Omental fat pad (tissue), 3 donors: ENCODE measurements at regions not wholly inside any gene's neighbourhood (a gene's known extent, or its start where the extent isn't known, plus 50 kb on each side); places are given as distances from the start of the nearest gene placed in this dataset.

Source experiments
- ATAC-seq: fragments of 150-250 bp; one replicate; pipeline ENCODE4 v1.9.1; 2016; ENCODE audit warnings: mild to moderate bottlenecking, moderate library complexity; ENCODE audit not compliant: low FRiP score
- DNase-seq: peaks from one replicate; pipeline ENCODE4 v3.0.0-alpha.2; 2019; ENCODE audit warnings: low spot score
- TF ChIP-seq, protein P1 (sequence below), 3 donors: fragments of 450-650 bp; IDR thresholded peaks; one replicate each; pipeline ENCODE4 v1.5.1; 2016 to 2017; ENCODE audit warnings: antibody characterized with exemption in 3 of 3, mild to moderate bottlenecking in 3 of 3, moderate library complexity in 2 of 3

DNA sequence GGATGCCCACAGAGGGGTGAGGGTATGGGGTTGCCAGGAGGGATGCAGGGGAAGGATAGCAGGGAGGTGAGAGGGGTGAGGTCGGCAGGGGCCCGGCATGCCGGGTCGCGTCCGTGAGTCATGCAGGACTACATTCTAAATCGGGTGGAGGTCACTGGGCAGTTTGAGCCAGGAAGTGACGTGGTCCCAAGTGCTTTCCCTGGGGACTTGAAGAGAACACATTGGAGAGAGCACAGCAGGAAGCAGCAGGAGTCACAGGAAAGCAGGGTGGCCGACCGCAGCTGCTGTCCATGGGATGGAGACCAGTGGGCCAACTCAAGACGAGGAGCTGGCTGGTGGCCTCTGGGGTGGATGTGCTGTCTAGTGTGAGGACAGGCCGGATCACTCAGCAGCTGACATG, 92.0 kb upstream of the WASF3 start:
- ATAC-seq (no peak), DNase-seq (no peak)
- TF ChIP-seq, protein P1, sequence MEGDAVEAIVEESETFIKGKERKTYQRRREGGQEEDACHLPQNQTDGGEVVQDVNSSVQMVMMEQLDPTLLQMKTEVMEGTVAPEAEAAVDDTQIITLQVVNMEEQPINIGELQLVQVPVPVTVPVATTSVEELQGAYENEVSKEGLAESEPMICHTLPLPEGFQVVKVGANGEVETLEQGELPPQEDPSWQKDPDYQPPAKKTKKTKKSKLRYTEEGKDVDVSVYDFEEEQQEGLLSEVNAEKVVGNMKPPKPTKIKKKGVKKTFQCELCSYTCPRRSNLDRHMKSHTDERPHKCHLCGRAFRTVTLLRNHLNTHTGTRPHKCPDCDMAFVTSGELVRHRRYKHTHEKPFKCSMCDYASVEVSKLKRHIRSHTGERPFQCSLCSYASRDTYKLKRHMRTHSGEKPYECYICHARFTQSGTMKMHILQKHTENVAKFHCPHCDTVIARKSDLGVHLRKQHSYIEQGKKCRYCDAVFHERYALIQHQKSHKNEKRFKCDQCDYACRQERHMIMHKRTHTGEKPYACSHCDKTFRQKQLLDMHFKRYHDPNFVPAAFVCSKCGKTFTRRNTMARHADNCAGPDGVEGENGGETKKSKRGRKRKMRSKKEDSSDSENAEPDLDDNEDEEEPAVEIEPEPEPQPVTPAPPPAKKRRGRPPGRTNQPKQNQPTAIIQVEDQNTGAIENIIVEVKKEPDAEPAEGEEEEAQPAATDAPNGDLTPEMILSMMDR (IDR thresholded peaks at IDR 0.05), result no peak

DNA sequence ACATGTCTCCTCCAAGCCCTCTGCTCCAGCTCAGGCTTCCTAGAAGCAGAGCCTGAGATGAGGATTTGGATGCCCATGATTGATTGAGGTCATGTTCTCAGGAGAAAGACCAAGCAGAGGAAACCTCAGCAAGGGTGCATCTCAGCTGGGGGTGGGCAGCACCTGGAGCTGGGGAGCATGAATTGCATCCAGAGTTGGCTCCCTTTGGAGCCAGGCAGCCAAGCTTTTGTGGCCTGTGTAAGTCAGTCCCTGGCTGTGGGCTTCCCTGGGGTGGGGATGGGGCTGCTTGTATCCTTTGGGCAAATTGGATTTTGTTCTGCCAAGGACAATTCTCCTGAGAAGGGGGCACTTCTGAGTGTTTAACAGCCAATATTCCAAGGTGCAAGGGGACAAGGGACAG, 91.5 kb upstream of the WASF3 start:
- DNase-seq, result no peak

DNA sequence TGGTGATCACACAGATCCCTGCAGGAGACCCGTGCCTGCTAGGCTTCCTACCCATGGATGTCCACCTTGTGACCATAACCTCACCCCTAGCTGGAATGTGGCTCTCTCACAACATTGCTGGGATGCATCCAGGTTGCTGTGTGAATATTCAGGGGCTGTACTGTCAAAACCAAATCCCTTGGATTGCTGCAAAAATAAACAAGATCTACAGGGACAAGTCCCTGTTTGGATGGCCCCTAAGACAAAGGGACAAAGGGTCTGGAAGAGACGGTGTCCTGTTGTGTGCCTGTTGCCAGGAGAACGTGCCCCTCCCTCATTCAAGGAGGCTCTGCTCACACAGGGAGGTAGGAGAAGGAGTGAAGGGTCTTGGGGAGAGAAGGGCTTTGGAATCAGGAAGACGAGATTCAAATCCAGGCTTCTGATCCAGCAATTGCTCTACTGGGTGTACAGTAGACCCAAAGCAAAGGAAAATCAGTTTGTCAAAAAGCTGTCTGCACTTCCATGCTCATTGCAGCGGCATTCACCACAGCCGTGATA, 89.2 kb upstream of the WASF3 start:
- TF ChIP-seq, protein P1 (IDR thresholded peaks at IDR 0.05), result no peak
- ATAC-seq (no peak), DNase-seq (no peak)

More for the DNA sequence above, 91.5 kb upstream of the WASF3 start:
- ATAC-seq, result no peak
- TF ChIP-seq, protein P1 (IDR thresholded peaks at IDR 0.05), result no peak

DNA sequence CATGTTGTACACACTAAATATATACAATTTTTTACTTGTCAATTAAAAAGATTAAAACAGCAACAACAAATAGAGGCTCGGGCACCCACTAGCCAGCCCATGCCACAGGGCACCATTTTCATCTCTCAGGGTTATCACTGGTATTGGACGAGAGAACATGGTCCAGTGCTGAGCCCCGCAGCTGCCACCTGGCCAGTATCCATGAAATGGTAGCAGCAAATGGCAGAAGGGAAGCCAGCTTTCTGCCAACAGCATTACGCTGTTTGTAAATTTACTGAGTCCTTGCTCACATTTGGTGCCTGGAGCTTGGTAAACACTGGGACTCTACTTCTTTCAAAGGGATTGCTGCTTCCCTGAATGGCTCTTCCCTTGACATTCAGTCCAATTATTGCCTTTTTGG, 87.9 kb upstream of the WASF3 start:
- TF ChIP-seq, protein P1 (IDR thresholded peaks at IDR 0.05), result no peak
- no peak for ATAC-seq
- no peak for DNase-seq

DNA sequence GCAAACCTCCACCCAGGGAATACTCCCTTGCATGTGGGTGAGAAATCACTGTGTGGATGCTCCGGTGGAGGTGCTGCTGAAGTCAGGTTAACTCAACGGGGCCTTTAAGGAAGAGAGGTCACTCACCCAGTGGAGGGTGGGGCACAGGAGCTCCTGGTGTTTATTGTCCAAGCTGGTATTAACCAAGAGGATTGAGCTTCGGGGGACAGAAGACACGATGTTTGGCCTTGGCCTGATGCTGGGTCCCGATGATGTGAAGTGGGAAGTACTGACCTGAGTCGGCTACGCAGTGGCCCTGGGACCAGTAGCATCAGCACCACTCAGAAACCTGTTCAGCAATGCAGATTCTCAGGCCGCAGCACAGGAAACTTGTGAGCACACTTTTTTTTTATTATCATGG, 85.7 kb upstream of the WASF3 start:
- ATAC-seq, result no peak
- no peak for DNase-seq
- TF ChIP-seq, protein P1 (IDR thresholded peaks at IDR 0.05), result no peak

DNA sequence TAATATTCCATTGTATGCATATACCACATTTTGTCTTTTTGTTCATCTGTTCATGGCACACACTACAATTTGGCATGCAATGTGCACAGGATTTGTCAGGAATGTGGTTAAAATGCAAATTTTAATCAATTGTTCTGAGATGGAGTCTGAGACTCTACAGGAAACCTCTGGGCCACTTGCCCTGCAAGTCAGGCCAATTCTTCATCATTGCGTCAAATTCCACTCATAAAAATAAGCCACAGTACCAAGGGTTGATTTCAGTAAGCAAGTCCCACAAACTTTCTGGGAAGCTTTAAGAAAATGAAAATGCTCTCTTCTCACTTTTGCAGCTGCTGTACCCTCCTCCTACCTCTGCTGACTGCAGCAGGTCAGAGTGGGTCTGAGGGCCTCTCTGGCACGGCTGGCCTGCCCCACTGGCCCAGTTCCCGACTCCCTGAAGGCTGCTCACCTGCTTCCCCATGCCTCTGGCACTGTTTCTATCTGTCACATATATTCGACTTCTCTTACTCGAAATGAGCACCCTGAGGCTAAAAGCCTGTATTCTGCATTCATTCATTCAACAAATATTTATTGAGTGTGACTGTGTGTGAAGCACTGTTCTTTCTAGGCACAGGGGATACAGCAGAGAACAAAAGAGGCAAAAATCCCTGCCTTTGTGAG, 83.8 kb upstream of the WASF3 start:
- ATAC-seq, result no peak
- no peak for DNase-seq

More for the DNA sequence above, 83.8 kb upstream of the WASF3 start:
- TF ChIP-seq, protein P1 (IDR thresholded peaks at IDR 0.05), result no peak
